ENCODE measurements at regions not wholly inside any gene's neighbourhood (a gene's known extent, or its start where the extent isn't known, plus 50 kb on each side); places are given as distances from the start of the nearest gene placed in this dataset.

GRCh38 chr6:90372885-90373284 is 76.2 kb upstream of the BACH2 start:
- no peak for TF ChIP-seq ZFP3 (CRISPR knock-in tag; IDR thresholded peaks at IDR 0.05)
- no peak for TF ChIP-seq CSDC2 (CRISPR knock-in tag; IDR thresholded peaks at IDR 0.05)
- no peak for TF ChIP-seq CSRNP3 (CRISPR knock-in tag; IDR thresholded peaks at IDR 0.05)
- TF ChIP-seq SNAI2 (CRISPR knock-in tag; IDR thresholded peaks at IDR 0.05): no peak
- TF ChIP-seq ZFP30 (CRISPR knock-in tag; IDR thresholded peaks at IDR 0.05): no peak
- no peak for TF ChIP-seq PATZ1 (CRISPR knock-in tag; IDR thresholded peaks at IDR 0.05; ENCODE audit: borderline replicate concordance)

Data from SK-N-SH treated with all-trans-retinoic acid at 6 μM for 48 hours (cell line).